ENCODE measurements at regions not wholly inside any gene's neighbourhood (a gene's known extent, or its start where the extent isn't known, plus 50 kb on each side); places are given as distances from the start of the nearest gene placed in this dataset.

- no peaks in the 10 kb centered on the region for H3K27me3 Mint-ChIP-seq
- DNase-seq (no peak), ATAC-seq (replicated peaks in 1 of 4) (no peak)
- Histone ChIP-seq H3K9me3 (no peaks in the 10 kb centered on the region), H3K4me1 (ENCODE audit: control insufficient read depth in 1 of 2, extremely low read depth in 1 of 2, insufficient read depth in 2 of 2, low read length in 2 of 2) (no peaks in the 10 kb centered on the region), H3K27me3 (replicated peaks in 1 of 2; ENCODE audit: control insufficient read depth in 2 of 2, extremely low read depth in 1 of 2, insufficient read depth in 2 of 2, low read length in 1 of 2) (no peaks in the 10 kb centered on the region), H3K27ac (ENCODE audit: low read length) (no peak overlapping the region), H3K36me3 (ENCODE audit: control insufficient read depth in 2 of 2, extremely low read depth in 1 of 2, insufficient read depth in 1 of 2, low read length in 1 of 2) (no peaks in the 10 kb centered on the region), H3K4me3 (ENCODE audit: control insufficient read depth in 1 of 2, extremely low read depth in 1 of 2, low read length in 1 of 2) (no peak overlapping the region)
- no peak overlapping the region for H3K27ac Mint-ChIP-seq
- H3K4me1 Mint-ChIP-seq, result no peaks in the 10 kb centered on the region
- H3K36me3 Mint-ChIP-seq, result no peaks in the 10 kb centered on the region
- H3K4me3 Mint-ChIP-seq, result no peak overlapping the region
- ChIA-PET POLR2A (no interaction called here), CTCF (no interaction called here)
- peaks cover 0 to 13% (median 3%) of the 10 kb centered on the region in 3 donors for H3K9me3 Mint-ChIP-seq
- no CpG with 5 or more reads among the region's 1 CpG for WGBS (ENCODE audit: insufficient coverage)
Observed at GRCh38 chr5:153118018-153118417, 372.5 kb upstream of the GRIA1 start.

- no peak overlapping the region for H3K4me3 Mint-ChIP-seq
- Histone ChIP-seq H3K9me3 (no peaks in the 10 kb centered on the region), H3K27ac (ENCODE audit: low read length) (no peak overlapping the region), H3K36me3 (ENCODE audit: control insufficient read depth in 2 of 2, extremely low read depth in 1 of 2, insufficient read depth in 1 of 2, low read length in 1 of 2) (no peaks in the 10 kb centered on the region), H3K4me3 (ENCODE audit: control insufficient read depth in 1 of 2, extremely low read depth in 1 of 2, low read length in 1 of 2) (no peak overlapping the region), H3K4me1 (ENCODE audit: control insufficient read depth in 1 of 2, extremely low read depth in 1 of 2, insufficient read depth in 2 of 2, low read length in 2 of 2) (no peaks in the 10 kb centered on the region), H3K27me3 (replicated peaks in 1 of 2; ENCODE audit: control insufficient read depth in 2 of 2, extremely low read depth in 1 of 2, insufficient read depth in 2 of 2, low read length in 1 of 2) (no peaks in the 10 kb centered on the region)
- H3K9me3 Mint-ChIP-seq, result peaks cover 0 to 13% (median 5%) of the 10 kb centered on the region in 3 donors
- H3K36me3 Mint-ChIP-seq, result no peaks in the 10 kb centered on the region
- no peak for ATAC-seq (replicated peaks in 1 of 4)
- DNase-seq, result no peak
- H3K27ac Mint-ChIP-seq, result no peak overlapping the region
- CTCF ChIA-PET, result interaction anchor here in 1 of 2 donors (0.6 kb wide), 1 partner anchor 649 kb away, joined by 6 read pairs; no protein-coding TSS in a partner anchor
- POLR2A ChIA-PET, result interaction anchor here in 1 of 2 donors (0.6 kb wide), 1 partner anchor 19 kb away, joined by 3 read pairs; no protein-coding TSS in a partner anchor
- no peaks in the 10 kb centered on the region for H3K4me1 Mint-ChIP-seq
- H3K27me3 Mint-ChIP-seq, result no peaks in the 10 kb centered on the region
- WGBS (ENCODE audit: insufficient coverage), result no CpG with 5 or more reads among the region's 2 CpGs
Observed at GRCh38 chr5:153122403-153122802, 368.1 kb upstream of the GRIA1 start.

GRCh38 chr5:153130296-153130695 is 360.2 kb upstream of the GRIA1 start:
- H3K9me3 Mint-ChIP-seq, result peaks cover 0 to 3% (median 0%) of the 10 kb centered on the region in 3 donors
- DNase-seq (no peak), ATAC-seq (replicated peaks in 1 of 4) (no peak)
- no peaks in the 10 kb centered on the region for H3K36me3 Mint-ChIP-seq
- no peak overlapping the region for H3K4me3 Mint-ChIP-seq
- no peaks in the 10 kb centered on the region for H3K4me1 ChIP-seq (ENCODE audit: control insufficient read depth in 1 of 2, extremely low read depth in 1 of 2, insufficient read depth in 2 of 2, low read length in 2 of 2)
- H3K36me3 ChIP-seq (ENCODE audit: control insufficient read depth in 2 of 2, extremely low read depth in 1 of 2, insufficient read depth in 1 of 2, low read length in 1 of 2), result no peaks in the 10 kb centered on the region
- no peaks in the 10 kb centered on the region for H3K27me3 ChIP-seq (replicated peaks in 1 of 2; ENCODE audit: control insufficient read depth in 2 of 2, extremely low read depth in 1 of 2, insufficient read depth in 2 of 2, low read length in 1 of 2)
- H3K4me1 Mint-ChIP-seq, result no peaks in the 10 kb centered on the region
- H3K9me3 ChIP-seq, result no peaks in the 10 kb centered on the region
- ChIA-PET CTCF (no interaction called here), POLR2A (no interaction called here)
- no peak overlapping the region for H3K4me3 ChIP-seq (ENCODE audit: control insufficient read depth in 1 of 2, extremely low read depth in 1 of 2, low read length in 1 of 2)
- H3K27ac Mint-ChIP-seq, result no peak overlapping the region
- no peaks in the 10 kb centered on the region for H3K27me3 Mint-ChIP-seq
- 80% methylated on average over 1 of the region's 1 CpG for WGBS (ENCODE audit: insufficient coverage)
- no peak overlapping the region for H3K27ac ChIP-seq (ENCODE audit: low read length)

GRCh38 chr5:153135411-153135810 is 355.1 kb upstream of the GRIA1 start:
- no peak for DNase-seq
- Mint-ChIP-seq H3K4me3 (no peak overlapping the region), H3K4me1 (no peaks in the 10 kb centered on the region), H3K36me3 (no peaks in the 10 kb centered on the region), H3K27ac (no peak overlapping the region), H3K9me3 (peaks cover 2 to 5% (median 3%) of the 10 kb centered on the region in 3 donors), H3K27me3 (no peaks in the 10 kb centered on the region)
- Histone ChIP-seq H3K27me3 (replicated peaks in 1 of 2; ENCODE audit: control insufficient read depth in 2 of 2, extremely low read depth in 1 of 2, insufficient read depth in 2 of 2, low read length in 1 of 2) (no peaks in the 10 kb centered on the region), H3K36me3 (ENCODE audit: control insufficient read depth in 2 of 2, extremely low read depth in 1 of 2, insufficient read depth in 1 of 2, low read length in 1 of 2) (no peaks in the 10 kb centered on the region), H3K4me1 (ENCODE audit: control insufficient read depth in 1 of 2, extremely low read depth in 1 of 2, insufficient read depth in 2 of 2, low read length in 2 of 2) (no peaks in the 10 kb centered on the region), H3K27ac (ENCODE audit: low read length) (no peak overlapping the region), H3K4me3 (ENCODE audit: control insufficient read depth in 1 of 2, extremely low read depth in 1 of 2, low read length in 1 of 2) (no peak overlapping the region), H3K9me3 (no peaks in the 10 kb centered on the region)
- 80% methylated on average over 1 of the region's 4 CpGs for WGBS (ENCODE audit: insufficient coverage)
- CTCF ChIA-PET, result no interaction called here
- POLR2A ChIA-PET, result no interaction called here
- ATAC-seq (replicated peaks in 1 of 4), result no peak

GRCh38 chr5:153136910-153137614 is 353.4 kb upstream of the GRIA1 start:
- no peak for DNase-seq
- Mint-ChIP-seq H3K27me3 (no peaks in the 10 kb centered on the region), H3K9me3 (peaks cover 0 to 5% (median 2%) of the 10 kb centered on the region in 3 donors), H3K4me1 (no peaks in the 10 kb centered on the region), H3K27ac (no peak overlapping the region), H3K4me3 (no peak overlapping the region), H3K36me3 (no peaks in the 10 kb centered on the region)
- Histone ChIP-seq H3K27ac (ENCODE audit: low read length) (no peak overlapping the region), H3K4me1 (ENCODE audit: control insufficient read depth in 1 of 2, extremely low read depth in 1 of 2, insufficient read depth in 2 of 2, low read length in 2 of 2) (no peaks in the 10 kb centered on the region), H3K27me3 (replicated peaks in 1 of 2; ENCODE audit: control insufficient read depth in 2 of 2, extremely low read depth in 1 of 2, insufficient read depth in 2 of 2, low read length in 1 of 2) (no peaks in the 10 kb centered on the region), H3K9me3 (no peaks in the 10 kb centered on the region), H3K4me3 (ENCODE audit: control insufficient read depth in 1 of 2, extremely low read depth in 1 of 2, low read length in 1 of 2) (no peak overlapping the region), H3K36me3 (ENCODE audit: control insufficient read depth in 2 of 2, extremely low read depth in 1 of 2, insufficient read depth in 1 of 2, low read length in 1 of 2) (no peaks in the 10 kb centered on the region)
- ChIA-PET CTCF (no interaction called here), POLR2A (no interaction called here)
- 45% methylated on average over 4 of the region's 6 CpGs for WGBS (ENCODE audit: insufficient coverage)
- no peak for ATAC-seq (replicated peaks in 1 of 4)

- no peaks in the 10 kb centered on the region for H3K4me1 Mint-ChIP-seq
- ATAC-seq (replicated peaks in 1 of 4), result no peak
- CTCF ChIA-PET, result no interaction called here
- H3K27ac Mint-ChIP-seq, result no peak overlapping the region
- no peaks in the 10 kb centered on the region for H3K36me3 Mint-ChIP-seq
- Histone ChIP-seq H3K9me3 (no peaks in the 10 kb centered on the region), H3K36me3 (ENCODE audit: control insufficient read depth in 2 of 2, extremely low read depth in 1 of 2, insufficient read depth in 1 of 2, low read length in 1 of 2) (no peaks in the 10 kb centered on the region), H3K27ac (ENCODE audit: low read length) (no peak overlapping the region), H3K27me3 (replicated peaks in 1 of 2; ENCODE audit: control insufficient read depth in 2 of 2, extremely low read depth in 1 of 2, insufficient read depth in 2 of 2, low read length in 1 of 2) (no peaks in the 10 kb centered on the region), H3K4me1 (ENCODE audit: control insufficient read depth in 1 of 2, extremely low read depth in 1 of 2, insufficient read depth in 2 of 2, low read length in 2 of 2) (no peaks in the 10 kb centered on the region), H3K4me3 (ENCODE audit: control insufficient read depth in 1 of 2, extremely low read depth in 1 of 2, low read length in 1 of 2) (no peak overlapping the region)
- peaks cover 8 to 32% (median 27%) of the 10 kb centered on the region in 3 donors for H3K9me3 Mint-ChIP-seq
- no peak for DNase-seq
- no peaks in the 10 kb centered on the region for H3K27me3 Mint-ChIP-seq
- POLR2A ChIA-PET, result no interaction called here
- H3K4me3 Mint-ChIP-seq, result no peak overlapping the region
- 43% methylated on average over 5 of the region's 7 CpGs for WGBS (ENCODE audit: insufficient coverage)
Observed at GRCh38 chr5:153147891-153148623, 342.4 kb upstream of the GRIA1 start.
